ACC112 (cell line): ENCODE measurements at regions not wholly inside any gene's neighbourhood (a gene's known extent, or its start where the extent isn't known, plus 50 kb on each side); places are given as distances from the start of the nearest gene placed in this dataset.
"Not testable (repeated sequence)": the region's sequence is repeated elsewhere in the genome, so short reads cannot be mapped to it uniquely, and the experiment has no call there.

Experiments
- H2AFZ ChIP-seq: fragments of 200-600 bp; sonication (generic); one replicate; pipeline ENCODE4 v1.6.0; 2017; ENCODE audit warnings: antibody characterized with exemption, low read length; ENCODE audit not compliant: unreplicated experiment
- H3K27ac ChIP-seq: fragments of 200-600 bp; sonication (generic); 2 replicates; pipeline ENCODE4 v1.5.1; 2014; ENCODE audit warnings: low read depth, mild to moderate bottlenecking, antibody characterized with exemption, low read length, moderate library complexity
- H3K27me3 ChIP-seq: fragments of 200-600 bp; sonication (generic); 2 replicates; pipeline ENCODE4 v1.6.1; 2014; ENCODE audit warnings: mild to moderate bottlenecking, antibody characterized with exemption, low read length, moderate library complexity, mixed read lengths; ENCODE audit not compliant: insufficient read depth
- H3K36me3 ChIP-seq: fragments of 200-600 bp; sonication (generic); 2 replicates; pipeline ENCODE4 v1.6.1; 2016; ENCODE audit warnings: mild to moderate bottlenecking, antibody characterized with exemption, low read length, moderate library complexity, mixed read lengths; ENCODE audit not compliant: insufficient read depth
- H3K4me1 ChIP-seq: fragments of 200-600 bp; sonication (generic); one replicate; pipeline ENCODE4 v1.6.1; 2016; ENCODE audit warnings: low read length, mixed read lengths; ENCODE audit not compliant: insufficient read depth, unreplicated experiment, control insufficient read depth
- H3K4me3 ChIP-seq: fragments of 200-600 bp; sonication (generic); 2 replicates; pipeline ENCODE4 v1.5.1; 2014; ENCODE audit warnings: mild to moderate bottlenecking, low read depth, low read length
- H3K79me2 ChIP-seq: fragments of 200-600 bp; sonication (generic); one replicate; pipeline ENCODE4 v1.6.0; 2016; ENCODE audit warnings: low read length; ENCODE audit not compliant: control insufficient read depth, unreplicated experiment, insufficient read depth

- Histone ChIP-seq H3K4me1 (peaks cover 9% of the 10 kb centered on the region), H3K27ac (no peak overlapping the region), H3K27me3 (no peaks in the 10 kb centered on the region), H3K4me3 (no peak overlapping the region), H3K79me2 (no peaks in the 10 kb centered on the region), H3K36me3 (peaks cover 4% of the 10 kb centered on the region; the same call in 1 of the 2 replicates), H2AFZ (no peak overlapping the region)
Measured at GRCh38 chr6:26278536-26278935, 86.5 kb upstream of the BTN3A2 start.

- not testable (repeated sequence) for H3K27ac ChIP-seq, H3K79me2 ChIP-seq, H3K27me3 ChIP-seq, H3K36me3 ChIP-seq, H3K4me1 ChIP-seq, H3K4me3 ChIP-seq, H2AFZ ChIP-seq
Measured at GRCh38 chr6:26279371-26279770, 85.6 kb upstream of the BTN3A2 start.

GRCh38 chr6:26280407-26280806, 84.6 kb upstream of the BTN3A2 start:
- no peak overlapping the region for H3K27ac ChIP-seq
- no peaks in the 10 kb centered on the region for H3K79me2 ChIP-seq
- H3K4me1 ChIP-seq: peaks cover 7% of the 10 kb centered on the region
- H3K27me3 ChIP-seq: no peaks in the 10 kb centered on the region
- peaks cover 4% of the 10 kb centered on the region; the same call in 1 of the 2 replicates for H3K36me3 ChIP-seq
- no peak overlapping the region for H3K4me3 ChIP-seq
- no peak overlapping the region for H2AFZ ChIP-seq

GRCh38 chr6:26284537-26285142, 80.4 kb upstream of the BTN3A2 start:
- Histone ChIP-seq H3K4me1 (peaks cover 7% of the 10 kb centered on the region), H3K27ac (peak overlapping the region; percentile 89), H2AFZ (no peak overlapping the region), H3K79me2 (no peaks in the 10 kb centered on the region), H3K4me3 (peak overlapping the region; percentile 91), H3K27me3 (no peaks in the 10 kb centered on the region), H3K36me3 (peaks cover 4% of the 10 kb centered on the region; the same call in 1 of the 2 replicates)

- Histone ChIP-seq H3K79me2 (no peaks in the 10 kb centered on the region), H3K27me3 (no peaks in the 10 kb centered on the region), H3K4me3 (peak overlapping the region; percentile 91), H3K27ac (peak overlapping the region; percentile 89), H3K36me3 (peaks cover 4% of the 10 kb centered on the region; the same call in 1 of the 2 replicates), H2AFZ (peak overlapping the region; percentile 44), H3K4me1 (peaks cover 7% of the 10 kb centered on the region)
Measured at GRCh38 chr6:26285143-26286134, 79.6 kb upstream of the BTN3A2 start.

GRCh38 chr6:26286168-26286877, 78.7 kb upstream of the BTN3A2 start:
- H3K4me3 ChIP-seq: peak overlapping the region; percentile 91

GRCh38 chr6:26288155-26288554, 76.8 kb upstream of the BTN3A2 start:
- no peaks in the 10 kb centered on the region for H3K79me2 ChIP-seq
- no peak overlapping the region for H3K27ac ChIP-seq
- no peaks in the 10 kb centered on the region for H3K27me3 ChIP-seq
- H3K4me3 ChIP-seq: no peak overlapping the region
- no peak overlapping the region for H2AFZ ChIP-seq
- H3K4me1 ChIP-seq: no peaks in the 10 kb centered on the region
- no peaks in the 10 kb centered on the region for H3K36me3 ChIP-seq

More at GRCh38 chr6:26286168-26286877, 78.7 kb upstream of the BTN3A2 start:
- H3K79me2 ChIP-seq: no peaks in the 10 kb centered on the region
- peaks cover 7% of the 10 kb centered on the region for H3K4me1 ChIP-seq
- H3K27ac ChIP-seq: peak overlapping the region; percentile 89
- peak overlapping the region; percentile 44 for H2AFZ ChIP-seq
- H3K27me3 ChIP-seq: no peaks in the 10 kb centered on the region
- H3K36me3 ChIP-seq: no peaks in the 10 kb centered on the region

- Histone ChIP-seq H2AFZ (no peak overlapping the region), H3K27me3 (no peaks in the 10 kb centered on the region), H3K4me3 (no peak overlapping the region), H3K4me1 (peaks cover 9% of the 10 kb centered on the region), H3K27ac (no peak overlapping the region), H3K36me3 (no peaks in the 10 kb centered on the region), H3K79me2 (no peaks in the 10 kb centered on the region)
Measured at GRCh38 chr6:26290941-26291340, 74.1 kb upstream of the BTN3A2 start.

GRCh38 chr6:26292709-26293108, 72.3 kb upstream of the BTN3A2 start:
- Histone ChIP-seq H3K4me1 (peaks cover 27% of the 10 kb centered on the region), H3K27me3 (no peaks in the 10 kb centered on the region), H2AFZ (no peak overlapping the region), H3K79me2 (no peaks in the 10 kb centered on the region), H3K27ac (no peak overlapping the region), H3K36me3 (no peaks in the 10 kb centered on the region), H3K4me3 (no peak overlapping the region)

- H3K79me2 ChIP-seq: no peaks in the 10 kb centered on the region
- no peak overlapping the region for H3K4me3 ChIP-seq
- no peaks in the 10 kb centered on the region for H3K27me3 ChIP-seq
- no peak overlapping the region for H3K27ac ChIP-seq
- H3K4me1 ChIP-seq: peaks cover 31% of the 10 kb centered on the region
- H3K36me3 ChIP-seq: no peaks in the 10 kb centered on the region
- no peak overlapping the region for H2AFZ ChIP-seq
Measured at GRCh38 chr6:26294302-26294701, 70.7 kb upstream of the BTN3A2 start.
